LNCaP clone FGC (cell line): ENCODE measurements at regions not wholly inside any gene's neighbourhood (a gene's known extent, or its start where the extent isn't known, plus 50 kb on each side); places are given as distances from the start of the nearest gene placed in this dataset.
"Not testable (repeated sequence)": the region's sequence is repeated elsewhere in the genome, so short reads cannot be mapped to it uniquely, and the experiment has no call there.

ENCODE experiments used
- DNase-seq: peaks from one replicate; pipeline ENCODE4 v3.0.0-alpha.2; 2011; ENCODE audit warnings: low read depth
- H3K4me3 ChIP-seq: 2 replicates; pipeline ENCODE4 v1.5.1; 2011; ENCODE audit warnings: mild to moderate bottlenecking, low read depth, low read length, control low read depth
- CTCF ChIP-seq: IDR thresholded peaks from 2 replicates; pipeline ENCODE4 v1.5.1; 2012; ENCODE audit warnings: mild to moderate bottlenecking; ENCODE audit not compliant: control insufficient read depth, insufficient read depth; ENCODE audit errors: extremely low read depth

- TF ChIP-seq CTCF = no peak
- no peak for DNase-seq
These were observed 270.4 kb downstream of the TEX29 start for GRCh38 chr13:111590796-111591195.

GRCh38 chr13:111593490-111593889, 273.0 kb downstream of the TEX29 start:
- not testable (repeated sequence) for DNase-seq, H3K4me3 ChIP-seq

More at GRCh38 chr13:111590796-111591195, 270.4 kb downstream of the TEX29 start:
- H3K4me3 ChIP-seq = no peak overlapping the region

- H3K4me3 ChIP-seq = no peak overlapping the region
- TF ChIP-seq CTCF = no peak
- no peak for DNase-seq
These were observed 274.2 kb downstream of the TEX29 start for GRCh38 chr13:111594606-111595005.

GRCh38 chr13:111595276-111595675, 274.8 kb downstream of the TEX29 start:
- no peak for DNase-seq
- no peak overlapping the region for H3K4me3 ChIP-seq
- no peak for TF ChIP-seq CTCF

- DNase-seq = no peak
- no peak for TF ChIP-seq CTCF
- H3K4me3 ChIP-seq = no peak overlapping the region
These were observed 275.3 kb downstream of the TEX29 start for GRCh38 chr13:111595791-111596190.

- H3K4me3 ChIP-seq = no peak overlapping the region
- DNase-seq = no peak
- no peak for TF ChIP-seq CTCF
These were observed 276.8 kb downstream of the TEX29 start for GRCh38 chr13:111597191-111597611.

- no peak for TF ChIP-seq CTCF
- no peak overlapping the region for H3K4me3 ChIP-seq
- no peak for DNase-seq
These were observed 277.2 kb downstream of the TEX29 start for GRCh38 chr13:111597618-111598017.
